GM19467 (cell line): ENCODE measurements at regions not wholly inside any gene's neighbourhood (a gene's known extent, or its start where the extent isn't known, plus 50 kb on each side); places are given as distances from the start of the nearest gene placed in this dataset.
"Not testable (repeated sequence)": the region's sequence is repeated elsewhere in the genome, so short reads cannot be mapped to it uniquely, and the experiment has no call there.

Experiments
- ATAC-seq: cut with Tn5 transposase; IDR thresholded peaks from one replicate; pipeline ENCODE4 v1.9.1; 2021; ENCODE audit warnings: mild to moderate bottlenecking, moderate library complexity; ENCODE audit not compliant: unreplicated experiment

DNA sequence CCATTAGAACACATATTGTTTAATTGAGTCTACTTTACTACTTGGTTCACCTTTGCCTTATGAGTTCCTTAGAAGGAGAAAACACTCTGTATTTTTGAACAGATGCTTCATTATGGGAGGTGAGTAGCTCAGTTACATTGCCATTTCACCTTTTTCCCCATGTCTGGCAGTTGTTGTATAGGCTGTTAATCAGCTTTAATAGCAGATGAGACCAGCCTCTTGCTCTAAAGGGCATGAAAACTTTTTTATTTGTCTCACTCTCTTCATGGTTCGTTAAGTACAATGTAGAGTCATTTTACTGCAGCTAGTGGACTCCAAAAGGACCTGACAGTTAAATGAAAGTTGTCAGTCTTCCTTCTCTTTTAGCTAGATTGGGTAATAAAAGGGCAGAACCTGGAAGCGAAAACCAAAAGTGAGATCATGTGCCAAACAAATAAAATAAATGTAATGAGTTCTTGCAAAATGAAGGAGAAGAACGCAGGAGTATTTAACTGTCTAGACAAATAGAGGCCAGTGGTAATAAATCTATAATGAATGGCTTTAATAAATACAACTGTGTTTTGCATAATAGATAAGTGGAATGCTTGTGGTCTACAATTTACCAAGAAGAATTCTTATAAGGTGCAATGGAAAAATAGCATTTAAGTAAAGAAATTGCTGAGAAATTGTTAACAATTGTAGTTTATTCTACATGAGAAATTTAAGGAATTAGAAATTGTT, 180.0 kb upstream of the NEGR1 start:
- no peak for ATAC-seq

DNA sequence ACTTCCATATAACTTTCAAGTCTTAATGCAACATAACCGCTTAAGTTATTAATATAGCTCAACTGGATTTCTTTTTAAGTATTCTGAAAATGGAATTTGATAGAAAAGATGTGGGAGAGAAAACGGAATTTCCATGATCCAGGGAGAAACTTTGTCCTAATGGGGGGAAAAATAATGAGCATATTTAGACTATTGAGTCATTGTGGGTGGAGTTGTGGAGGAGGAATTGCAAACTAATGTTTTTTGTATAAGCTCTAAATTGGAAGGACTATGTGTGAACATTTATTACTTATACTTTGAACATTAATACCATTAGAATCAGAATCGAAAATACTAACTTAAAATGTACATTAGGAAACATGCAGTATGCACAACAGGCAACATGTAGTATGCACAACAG, 159.9 kb upstream of the NEGR1 start:
- no peak for ATAC-seq

DNA sequence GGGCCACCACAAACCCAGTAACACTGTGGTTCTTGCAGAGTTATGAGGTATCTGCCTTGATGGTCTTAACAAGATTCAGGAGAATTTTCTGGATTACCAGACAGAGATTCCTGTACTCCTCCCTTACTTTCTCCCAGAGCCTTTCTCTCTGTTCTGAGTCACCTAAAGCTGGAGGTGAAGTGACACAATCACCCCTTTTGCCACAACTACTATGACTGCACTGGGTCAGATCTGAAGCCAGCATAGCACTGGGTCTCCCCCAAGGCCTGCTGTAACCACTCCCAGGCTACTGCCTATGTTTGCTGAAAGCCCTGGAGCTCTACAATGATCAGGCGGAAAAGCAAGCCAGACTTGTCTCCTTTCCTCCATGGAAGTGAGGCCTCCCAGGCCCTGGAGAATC, 156.7 kb upstream of the NEGR1 start:
- ATAC-seq = no peak

DNA sequence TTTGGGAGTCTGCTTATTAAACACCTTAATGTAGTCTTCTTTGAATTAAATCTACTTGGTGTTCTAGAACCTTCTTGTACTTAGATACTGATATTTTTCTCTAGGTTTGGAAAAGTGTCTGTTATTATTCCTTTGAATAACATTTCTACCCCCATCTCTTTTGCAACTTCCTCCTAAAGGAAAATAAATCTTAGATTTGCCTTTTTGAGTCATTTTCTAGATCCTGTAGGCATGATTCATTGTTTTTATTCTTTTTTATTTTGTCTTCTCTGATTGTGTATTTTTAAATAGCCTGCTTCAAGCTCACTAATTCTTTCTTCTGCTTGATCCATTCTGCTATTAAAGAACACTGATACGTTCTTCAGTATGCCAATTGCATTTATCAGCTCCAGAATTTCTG, 155.9 kb upstream of the NEGR1 start:
- no peak for ATAC-seq

DNA sequence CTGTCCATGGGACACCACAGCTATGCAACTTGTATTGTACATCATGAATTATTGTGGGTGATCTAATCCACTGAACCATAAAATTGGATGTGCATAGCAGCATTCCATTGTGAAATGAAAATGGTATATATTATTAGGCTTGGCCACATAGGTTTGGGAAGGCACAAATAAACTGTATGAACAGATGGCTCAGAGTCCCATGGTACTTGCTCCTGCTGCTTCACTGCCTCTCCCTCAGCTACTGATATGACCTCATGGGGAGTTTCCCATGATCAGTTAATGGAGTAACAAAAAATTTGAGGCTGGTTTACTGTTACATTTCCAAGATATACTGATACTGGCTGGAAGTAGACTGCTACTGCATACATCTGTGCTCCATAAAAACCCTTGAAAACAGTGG, 152.7 kb upstream of the NEGR1 start:
- no peak for ATAC-seq

DNA sequence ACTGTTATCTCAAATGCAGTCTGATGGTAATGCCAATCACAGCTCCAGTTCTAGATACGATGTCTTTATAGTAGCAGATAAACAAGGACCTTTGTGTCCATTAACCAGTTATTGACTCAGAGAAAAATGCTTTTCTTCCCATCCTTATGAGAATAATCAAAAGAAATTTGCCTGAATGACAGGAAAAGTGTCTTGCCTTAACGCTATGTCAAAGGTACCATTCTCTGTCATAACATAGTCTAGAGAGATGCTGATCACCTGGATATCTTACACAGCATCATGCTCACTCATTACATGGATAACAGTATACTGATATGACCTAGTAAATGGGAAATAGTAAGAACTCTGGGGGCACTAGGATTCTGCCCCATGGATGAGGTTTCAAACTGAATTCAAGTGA, 151.7 kb upstream of the NEGR1 start:
- ATAC-seq = no peak

DNA sequence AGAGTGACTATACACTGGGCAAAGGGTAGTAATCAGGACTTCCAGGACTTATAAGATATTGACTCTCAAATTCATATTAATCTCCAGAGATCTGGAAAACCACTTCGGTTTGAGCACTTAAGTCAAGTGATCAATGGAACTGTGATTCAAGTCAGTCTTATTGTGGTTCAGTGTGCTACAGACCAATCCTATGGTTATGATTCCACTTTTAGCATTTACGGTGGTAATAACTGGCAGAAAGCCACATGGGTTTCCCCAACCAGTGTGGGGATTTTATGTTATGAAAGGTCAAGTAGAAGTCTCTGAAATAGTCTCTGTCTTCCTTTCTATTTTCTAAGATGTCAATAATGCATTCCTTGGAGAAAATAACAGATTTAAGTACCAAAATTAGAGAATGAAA, 151.3 kb upstream of the NEGR1 start:
- ATAC-seq = no peak

DNA sequence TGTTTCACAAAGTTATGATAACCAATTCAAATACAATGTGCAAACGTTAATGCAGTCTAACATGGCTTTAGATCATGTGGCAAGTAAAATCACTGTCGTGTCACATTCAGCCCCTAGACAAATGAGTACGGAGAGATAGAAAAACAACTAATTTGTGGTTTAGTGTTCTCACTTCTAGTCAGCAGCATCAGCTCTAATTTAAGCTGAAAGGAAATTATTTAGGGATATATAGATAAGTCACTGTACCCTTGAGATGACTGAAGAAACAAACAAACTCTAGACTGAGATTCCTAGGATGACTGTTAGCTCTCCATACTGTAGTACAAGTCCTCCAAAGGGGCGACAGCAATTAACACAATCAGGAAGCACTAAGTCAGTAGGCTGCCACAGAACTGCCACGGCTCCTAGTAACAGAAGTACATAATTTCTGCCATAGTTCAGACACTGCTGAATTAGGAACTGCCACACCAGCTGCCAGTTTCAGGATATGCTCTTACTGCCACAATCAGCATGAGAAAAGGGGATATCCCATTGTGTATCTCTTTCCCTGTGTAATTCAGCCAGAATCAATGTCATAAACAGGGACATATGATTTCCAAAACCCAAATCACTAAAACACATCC, 150.4 kb upstream of the NEGR1 start:
- no peak for ATAC-seq

DNA sequence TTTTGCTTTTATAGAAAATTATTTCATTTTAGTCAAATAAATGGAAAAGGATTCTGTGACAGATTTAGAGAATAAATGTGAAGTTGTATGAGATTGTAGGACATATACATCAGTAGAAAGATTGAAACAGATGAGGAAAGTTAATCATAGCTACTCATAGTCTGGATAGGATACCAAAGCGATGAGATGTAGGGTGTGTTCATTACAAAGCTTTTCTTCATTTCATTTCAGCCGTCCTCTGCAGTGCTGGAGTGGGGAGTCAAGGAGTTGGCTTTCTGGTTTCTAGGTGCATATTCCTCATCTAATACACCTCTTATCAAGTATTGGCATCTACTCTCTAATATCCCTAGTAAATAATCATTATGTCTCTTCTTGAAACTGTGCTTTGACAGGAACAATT, 149.5 kb upstream of the NEGR1 start:
- no peak for ATAC-seq

DNA sequence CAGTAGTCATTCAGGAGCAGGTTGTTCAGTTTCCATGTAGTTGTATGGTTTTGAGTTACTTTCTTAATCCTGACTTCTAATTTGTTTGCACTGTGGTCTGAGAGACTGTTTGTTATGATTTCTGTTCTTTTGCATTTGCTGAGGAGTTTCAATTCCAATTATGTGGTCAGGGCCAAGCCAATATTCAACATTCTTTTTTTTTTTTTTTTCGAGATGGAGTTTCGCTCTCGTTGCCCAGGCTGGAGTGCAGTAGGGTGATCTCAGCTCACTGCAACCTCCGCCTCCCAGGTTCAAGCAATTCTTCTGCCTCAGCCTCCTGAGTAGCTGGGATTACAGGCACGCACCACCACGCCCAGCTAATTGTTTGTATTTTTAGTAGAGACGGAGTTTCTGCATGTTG, 145.9 kb upstream of the NEGR1 start:
- ATAC-seq = not testable (repeated sequence)

DNA sequence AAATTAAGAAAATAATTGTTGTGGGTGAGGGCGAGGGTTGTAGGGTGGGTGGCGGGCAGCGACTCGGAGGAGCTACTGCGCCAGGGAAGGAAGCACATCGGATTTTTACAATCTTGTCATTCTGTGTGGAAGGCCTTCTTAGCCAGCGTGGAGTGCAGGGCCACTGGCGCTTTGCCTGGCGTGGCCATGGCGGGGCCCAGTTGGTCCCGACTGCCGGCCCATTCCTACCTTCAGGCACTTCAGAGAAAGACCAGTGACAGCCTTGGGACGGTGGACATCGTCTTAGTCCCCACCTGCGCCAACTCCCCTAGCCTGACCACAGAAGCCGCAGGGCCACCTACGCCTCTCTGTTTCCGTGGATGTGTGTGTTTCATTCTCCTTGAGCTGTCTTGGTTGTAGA, 136.9 kb upstream of the NEGR1 start:
- ATAC-seq = no peak

DNA sequence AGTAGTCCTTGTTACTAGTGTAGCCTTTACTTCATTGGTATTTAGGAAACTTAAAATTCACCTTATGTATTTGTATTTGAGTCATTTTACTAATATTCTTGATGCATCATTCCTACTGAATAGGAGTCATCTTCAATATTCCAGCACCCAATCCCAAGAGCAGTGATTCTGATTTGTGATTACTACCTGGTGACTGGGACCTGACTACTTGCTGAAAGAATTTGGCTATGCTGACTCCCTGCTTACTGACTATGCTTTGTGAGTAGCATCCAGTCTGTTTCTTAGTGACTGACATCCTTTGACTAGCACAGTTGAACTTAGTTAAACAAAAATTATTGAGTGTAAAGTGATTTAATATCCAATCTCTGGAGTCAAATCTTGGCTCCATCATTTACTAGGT, 129.9 kb upstream of the NEGR1 start:
- no peak for ATAC-seq

DNA sequence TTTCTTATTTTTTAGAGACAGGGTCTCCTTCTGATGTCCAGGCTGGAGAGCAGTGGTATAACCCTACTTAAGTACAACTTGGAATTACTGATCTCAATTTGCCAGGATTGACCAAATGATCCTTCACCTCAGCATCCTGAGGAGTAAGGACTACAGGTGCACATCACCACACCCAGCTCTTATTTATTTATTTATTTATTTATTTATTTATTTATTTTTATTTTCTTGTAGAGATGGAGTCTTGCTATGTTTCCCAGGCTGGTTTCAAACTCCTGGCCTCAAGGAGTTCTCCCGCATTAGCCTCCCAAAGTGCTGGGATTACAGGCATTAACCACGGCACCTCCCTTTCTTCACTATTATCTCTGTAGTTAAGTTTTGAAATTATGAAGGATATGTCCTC, 117.5 kb upstream of the NEGR1 start:
- no peak for ATAC-seq

DNA sequence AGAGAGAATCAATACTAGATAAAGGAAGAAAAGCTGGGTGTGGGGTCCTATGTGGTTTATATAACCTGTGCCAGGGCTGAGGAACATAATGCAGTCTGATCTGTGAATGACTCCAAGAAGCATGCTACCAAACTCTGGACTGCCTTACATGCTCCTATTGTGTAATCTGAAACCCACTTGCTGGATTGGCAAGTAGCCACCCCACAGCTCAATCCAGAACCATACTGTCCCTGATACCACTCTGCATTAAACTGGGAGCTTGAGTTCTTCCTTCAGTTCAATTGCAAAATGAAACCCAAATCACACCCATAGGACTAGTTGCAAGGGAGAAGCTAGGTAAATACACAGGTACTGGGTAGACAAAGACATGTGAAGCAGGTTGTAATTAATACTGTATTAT, 115.4 kb upstream of the NEGR1 start:
- no peak for ATAC-seq

DNA sequence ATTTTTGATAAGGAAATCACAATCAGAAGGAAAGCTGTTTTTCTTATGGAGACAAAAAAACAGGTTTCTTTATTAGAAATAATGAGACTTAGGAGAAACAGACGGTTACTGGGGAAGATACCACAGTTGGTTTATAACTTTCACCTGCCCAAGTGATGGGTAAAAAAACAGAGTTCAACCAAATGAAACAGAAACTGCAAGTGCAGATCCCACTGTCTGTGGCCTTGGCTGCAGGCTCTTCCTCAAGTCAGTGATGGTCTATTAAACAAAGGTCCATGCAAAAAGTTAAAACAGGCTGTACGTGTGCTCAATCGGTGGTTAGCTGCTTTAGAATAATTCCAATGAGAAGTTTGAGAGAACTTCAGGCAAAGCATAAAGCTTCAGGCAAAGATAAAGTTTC, 112.1 kb upstream of the NEGR1 start:
- no peak for ATAC-seq

DNA sequence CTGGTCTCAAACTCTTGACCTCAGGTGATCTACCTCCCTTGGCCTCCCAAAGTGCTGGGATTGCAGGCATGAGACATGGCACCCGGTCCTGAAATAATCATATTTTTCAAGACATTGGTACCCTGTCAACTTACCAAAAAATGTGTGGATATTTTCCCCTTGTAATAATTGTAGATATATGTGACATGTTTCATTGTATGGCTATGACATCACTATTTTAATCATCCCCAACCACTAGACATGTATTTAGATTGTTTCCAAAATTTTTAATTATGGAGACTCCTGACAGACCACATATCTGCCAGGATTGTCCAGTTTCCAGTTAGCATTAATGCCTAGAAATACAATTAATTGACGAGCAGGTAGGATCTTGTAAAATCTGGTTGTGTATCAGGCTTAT, 96.7 kb upstream of the NEGR1 start:
- ATAC-seq = no peak

DNA sequence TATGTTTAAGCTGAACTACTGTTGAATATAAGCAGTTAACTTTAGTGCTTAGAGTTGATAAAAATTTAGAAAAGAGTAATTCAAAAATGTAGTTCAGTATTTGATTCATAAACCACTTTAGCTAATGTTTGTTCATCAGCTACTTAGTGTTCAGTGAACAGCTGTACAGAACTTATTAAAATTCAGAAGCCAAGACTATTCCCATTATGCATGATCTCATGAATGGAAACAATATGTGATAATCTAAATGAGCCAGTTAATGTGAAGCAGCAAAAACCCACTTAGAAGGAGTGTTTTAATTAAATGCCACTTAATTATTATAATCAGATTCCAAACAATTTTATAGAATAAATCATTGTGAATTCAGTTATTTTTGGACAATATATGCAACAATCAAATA, 92.9 kb upstream of the NEGR1 start:
- ATAC-seq = no peak

DNA sequence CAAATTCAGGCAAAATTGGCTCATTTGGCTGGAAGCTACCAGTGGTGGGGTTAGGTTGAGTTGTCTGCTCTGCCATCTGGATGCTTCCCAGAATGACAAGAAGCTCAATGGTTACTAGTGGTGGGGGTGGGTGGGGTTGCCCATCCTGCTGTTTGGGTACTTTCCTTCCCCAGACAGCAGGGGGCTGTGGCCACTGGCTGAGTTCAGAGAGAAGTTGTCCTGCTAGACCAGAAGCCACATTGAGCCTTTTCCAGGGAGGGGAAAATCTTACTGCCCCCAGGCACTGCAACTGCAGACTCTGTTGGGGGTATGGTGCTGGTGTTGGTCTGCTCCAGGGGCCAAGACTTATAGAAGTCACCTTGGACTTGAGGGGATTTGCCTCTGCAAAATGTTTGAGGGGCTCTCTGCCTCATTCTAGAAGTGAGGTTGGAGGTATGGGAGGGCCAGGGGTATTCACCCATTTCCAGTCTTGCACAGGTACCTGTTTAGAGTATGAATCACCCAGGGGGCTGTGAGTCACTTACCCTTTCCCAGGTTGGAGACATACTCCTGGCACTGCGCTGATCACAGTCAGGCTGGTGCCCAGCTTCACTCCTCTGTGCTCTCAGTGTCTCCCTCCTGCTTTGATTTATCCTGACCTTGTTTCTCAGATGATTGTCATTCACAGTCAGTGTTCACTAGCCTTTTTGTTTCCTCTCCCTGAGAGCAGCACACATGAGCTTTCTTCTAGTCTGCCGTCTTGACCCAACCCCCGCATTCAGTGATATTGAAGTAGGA, 89.1 kb upstream of the NEGR1 start:
- ATAC-seq = no peak

DNA sequence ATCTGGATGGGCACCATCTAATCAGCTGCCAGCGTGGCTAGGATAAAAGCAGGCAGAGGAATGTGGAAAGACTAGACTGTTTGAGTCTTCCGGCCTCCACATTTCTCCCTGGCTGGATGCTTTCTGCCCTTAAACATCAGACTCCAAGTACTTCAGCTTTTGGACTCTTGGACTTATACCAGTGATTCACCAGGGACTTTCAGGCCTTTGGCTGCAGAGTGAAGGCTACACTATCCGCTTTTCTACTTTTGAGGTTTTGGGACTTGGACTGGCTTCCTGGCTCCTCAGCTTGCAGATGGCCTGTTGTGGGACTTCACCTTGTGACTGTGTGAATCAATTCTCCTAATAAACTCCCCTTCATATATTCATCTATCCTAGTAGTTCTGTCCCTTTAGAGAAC, 88.5 kb upstream of the NEGR1 start:
- not testable (repeated sequence) for ATAC-seq

DNA sequence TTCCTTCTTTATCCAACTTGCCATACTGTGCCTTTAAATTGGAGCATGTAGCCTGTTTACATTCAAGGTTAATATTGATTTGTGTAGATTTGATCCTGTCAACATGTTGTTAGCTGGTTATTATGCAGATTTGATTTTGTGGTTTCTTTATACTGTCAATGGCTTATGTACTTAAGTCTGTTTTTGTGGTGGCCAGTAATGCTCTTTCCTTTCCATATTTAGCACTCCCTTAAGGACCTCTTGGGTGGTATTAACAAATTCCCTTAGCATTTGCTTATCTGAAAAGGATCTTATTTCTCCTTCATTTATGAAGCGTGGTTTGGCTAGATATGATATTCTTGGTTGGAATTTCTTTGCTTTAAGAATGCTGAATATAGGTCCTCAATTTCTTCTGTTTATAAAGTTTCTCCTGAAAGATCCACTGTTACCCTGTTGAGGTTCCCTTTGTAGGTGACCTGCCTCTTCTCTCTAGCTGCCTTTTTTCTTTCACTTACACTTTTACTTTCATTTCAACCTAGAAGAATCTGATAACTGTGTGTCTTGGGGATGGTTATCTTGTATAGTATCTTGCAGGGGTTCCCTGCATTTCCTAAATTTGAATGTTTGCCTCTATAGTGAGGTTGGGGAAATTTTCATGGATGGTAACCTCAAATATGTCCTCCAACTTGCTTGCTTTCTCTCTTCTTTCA, 86.9 kb upstream of the NEGR1 start:
- ATAC-seq = no peak

DNA sequence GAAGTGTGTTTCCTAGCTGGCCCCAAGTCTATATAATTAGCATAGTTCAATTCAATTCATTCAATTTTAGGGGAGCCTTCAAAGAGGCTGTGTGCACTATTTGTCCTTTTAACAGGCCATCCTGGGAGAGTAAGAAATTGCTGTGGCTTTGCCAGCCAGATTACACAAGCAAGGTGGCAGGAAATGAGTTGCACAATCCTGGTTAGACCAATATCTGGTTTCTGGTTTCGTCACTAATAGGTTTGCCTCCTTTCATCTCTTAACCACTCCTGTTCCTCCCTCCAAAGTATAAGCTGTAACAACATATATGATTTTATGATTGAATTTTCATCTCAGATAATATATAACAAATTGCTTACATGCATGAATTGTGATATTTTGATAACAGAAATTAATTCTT, 84.1 kb upstream of the NEGR1 start:
- ATAC-seq = no peak

DNA sequence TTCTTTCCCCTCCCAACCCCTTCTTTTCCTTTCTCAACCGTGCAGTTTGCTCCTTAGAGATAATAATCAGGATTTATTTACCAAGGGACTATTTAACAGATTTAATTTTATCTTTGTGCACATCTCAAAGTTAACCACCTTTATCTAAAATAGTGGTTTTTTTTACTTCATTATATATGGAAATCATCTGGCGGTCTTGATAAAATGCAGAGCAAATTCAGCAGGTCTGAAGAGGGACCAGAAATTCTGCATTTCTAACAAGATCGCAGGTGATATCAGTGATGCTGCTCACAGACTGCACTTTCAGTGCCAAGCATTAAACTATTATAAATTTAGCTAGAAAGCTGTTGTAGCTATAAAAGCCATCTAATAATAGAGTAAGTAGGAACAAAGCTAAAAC, 83.4 kb upstream of the NEGR1 start:
- no peak for ATAC-seq
